CD14-positive monocyte (primary cell): ENCODE measurements at regions not wholly inside any gene's neighbourhood (a gene's known extent, or its start where the extent isn't known, plus 50 kb on each side); places are given as distances from the start of the nearest gene placed in this dataset.

ENCODE experiments used
- DNase-seq, 3 donors: peaks; one replicate each; pipeline ENCODE4 v3.0.0-alpha.2; 2011 to 2022
- H2AFZ ChIP-seq: 2 replicates; pipeline ENCODE4 v1.6.0; 2012; ENCODE audit warnings: mild to moderate bottlenecking, low read depth, low read length, inconsistent platforms; ENCODE audit not compliant: insufficient read depth, poor library complexity, severe bottlenecking
- H3K27ac ChIP-seq, 2 donors: 1 replicate in 1 of 2; 2 replicates in 1 of 2; pipeline ENCODE4 v1.5.1; 2012 to 2013; ENCODE audit warnings: low read length in 2 of 2, control low read depth in 1 of 2, inconsistent platforms in 1 of 2, low read depth in 1 of 2, mild to moderate bottlenecking in 1 of 2
- H3K27me3 ChIP-seq, 2 donors: one replicate each; pipeline versions ENCODE4 v1.6.0 to v1.6.1; 2011 to 2013; ENCODE audit warnings: low read length in 2 of 2; ENCODE audit not compliant: control insufficient read depth in 2 of 2, insufficient read depth in 2 of 2
- H3K36me3 ChIP-seq, 2 donors: replicated peaks in 1 of 2; 1 replicate in 1 of 2; 2 replicates in 1 of 2; pipeline versions ENCODE4 v1.5.1 to v1.6.1; 2012 to 2013; ENCODE audit warnings: low read length in 2 of 2, control low read depth in 1 of 2, inconsistent platforms in 1 of 2, mild to moderate bottlenecking in 1 of 2; ENCODE audit not compliant: insufficient read depth in 2 of 2, control insufficient read depth in 1 of 2
- H3K4me1 ChIP-seq, 2 donors: 1 replicate in 1 of 2; 2 replicates in 1 of 2; pipeline versions ENCODE4 v1.5.1 to v1.6.1; 2012 to 2013; ENCODE audit warnings: low read length in 2 of 2, control low read depth in 1 of 2, inconsistent platforms in 1 of 2, mild to moderate bottlenecking in 1 of 2, moderate library complexity in 1 of 2; ENCODE audit not compliant: insufficient read depth in 2 of 2, control insufficient read depth in 1 of 2
- H3K4me2 ChIP-seq: replicated peaks from 2 replicates; pipeline ENCODE3; 2012; ENCODE audit warnings: low read length, moderate library complexity, mild to moderate bottlenecking; ENCODE audit not compliant: poor library complexity, severe bottlenecking; ENCODE audit errors: extremely low read depth
- H3K4me3 ChIP-seq, 3 experiments: fragments of 200-600 bp in 1 of 3; sonication (generic) in 1 of 3; replicated peaks in 1 of 3; 1 replicate in 2 of 3; 2 replicates in 1 of 3; pipeline ENCODE4 v1.5.1; 2011 to 2013; ENCODE audit warnings: low read length in 3 of 3, mild to moderate bottlenecking in 3 of 3, control low read depth in 2 of 3, low read depth in 2 of 3, inconsistent platforms in 1 of 3, moderate library complexity in 1 of 3
- H3K79me2 ChIP-seq: 2 replicates; pipeline ENCODE4 v1.6.0; 2012; ENCODE audit warnings: mild to moderate bottlenecking, control low read depth, inconsistent platforms, low read length, moderate library complexity; ENCODE audit not compliant: insufficient read depth
- H3K9ac ChIP-seq: 2 replicates; pipeline ENCODE4 v1.6.0; 2017; ENCODE audit warnings: low read length, mild to moderate bottlenecking; ENCODE audit not compliant: insufficient read depth, poor library complexity, severe bottlenecking
- H3K9me3 ChIP-seq, 2 donors: replicated peaks in 1 of 2; 1 replicate in 1 of 2; 2 replicates in 1 of 2; pipeline versions ENCODE4 v1.5.1 to v1.6.1; 2012 to 2013; ENCODE audit warnings: low read length in 2 of 2, control low read depth in 1 of 2; ENCODE audit not compliant: control insufficient read depth in 1 of 2, insufficient read depth in 1 of 2
- H4K20me1 ChIP-seq: 2 replicates; pipeline ENCODE4 v1.6.0; 2012; ENCODE audit warnings: mild to moderate bottlenecking, low read length, control low read depth, moderate library complexity; ENCODE audit not compliant: insufficient read depth
- H3K27ac Mint-ChIP-seq, 7 donors: one replicate each; pipeline ENCODE4 v1.8.0; 2020; ENCODE audit warnings: mild to moderate bottlenecking in 7 of 7, mixed read lengths in 7 of 7, moderate library complexity in 6 of 7, inconsistent platforms in 2 of 7
- H3K27me3 Mint-ChIP-seq, 3 donors: one replicate each; pipeline ENCODE4 v1.8.0; 2021 to 2022; ENCODE audit warnings: low read depth in 3 of 3, mild to moderate bottlenecking in 3 of 3, mixed read lengths in 3 of 3, moderate library complexity in 3 of 3, inconsistent platforms in 1 of 3
- H3K36me3 Mint-ChIP-seq, 2 donors: one replicate each; pipeline ENCODE4 v1.8.0; 2020; ENCODE audit warnings: mixed read lengths in 2 of 2, inconsistent platforms in 1 of 2, mild to moderate bottlenecking in 1 of 2
- H3K4me1 Mint-ChIP-seq: one replicate; pipeline ENCODE4 v1.8.0; 2020; ENCODE audit warnings: mild to moderate bottlenecking, mixed read lengths
- H3K4me3 Mint-ChIP-seq, 2 donors: one replicate each; pipeline ENCODE4 v1.8.0; 2020; ENCODE audit warnings: mild to moderate bottlenecking in 2 of 2, mixed read lengths in 2 of 2, moderate library complexity in 1 of 2
- H3K9me3 Mint-ChIP-seq, 7 donors: one replicate each; pipeline ENCODE4 v1.8.0; 2020 to 2022; ENCODE audit warnings: mixed read lengths in 7 of 7, mild to moderate bottlenecking in 6 of 7, moderate library complexity in 6 of 7, inconsistent platforms in 2 of 7
- WGBS: methylation state at CpG from one replicate; pipeline ENCODE4 v1.1.5; 2013; ENCODE audit warnings: missing lambda C conversion rate; ENCODE audit not compliant: insufficient coverage; 5-methylcytosine and 5-hydroxymethylcytosine counted together
- intact Hi-C, 2 donors: fragments of 100-400 bp; cut with micrococcal nuclease; formaldehyde crosslinking; loops; one replicate each; pipeline versions ENCODE4 v1.15.0 to v1.15.1; 2023
- TF ChIP-seq, protein P1 (sequence below): fragments of 200-600 bp; IDR thresholded peaks from one replicate; pipeline ENCODE4 v1.8.0; 2022; ENCODE audit warnings: antibody characterized with exemption, mild to moderate bottlenecking

DNA sequence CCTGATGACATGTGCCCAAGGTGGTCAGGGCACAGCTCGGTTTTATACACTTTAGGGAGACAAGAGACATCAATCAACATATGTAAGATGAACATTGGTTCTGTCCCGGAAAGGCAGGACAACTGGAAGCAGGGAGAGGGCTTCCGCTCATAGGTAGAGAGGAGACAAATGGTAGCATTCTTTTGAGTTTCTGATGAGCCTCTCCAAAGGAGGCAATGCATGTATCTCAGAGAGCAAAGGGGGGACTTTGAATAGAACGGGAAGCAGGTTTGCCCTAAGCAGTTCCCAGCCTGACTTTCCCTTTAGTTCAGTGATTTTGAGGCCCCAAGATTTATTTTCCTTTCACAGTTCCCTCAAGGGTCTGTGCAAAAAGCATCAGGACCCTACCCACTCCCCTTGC, 172.4 kb upstream of the TNRC6C start:
- intact Hi-C loops, result no loop called here

DNA sequence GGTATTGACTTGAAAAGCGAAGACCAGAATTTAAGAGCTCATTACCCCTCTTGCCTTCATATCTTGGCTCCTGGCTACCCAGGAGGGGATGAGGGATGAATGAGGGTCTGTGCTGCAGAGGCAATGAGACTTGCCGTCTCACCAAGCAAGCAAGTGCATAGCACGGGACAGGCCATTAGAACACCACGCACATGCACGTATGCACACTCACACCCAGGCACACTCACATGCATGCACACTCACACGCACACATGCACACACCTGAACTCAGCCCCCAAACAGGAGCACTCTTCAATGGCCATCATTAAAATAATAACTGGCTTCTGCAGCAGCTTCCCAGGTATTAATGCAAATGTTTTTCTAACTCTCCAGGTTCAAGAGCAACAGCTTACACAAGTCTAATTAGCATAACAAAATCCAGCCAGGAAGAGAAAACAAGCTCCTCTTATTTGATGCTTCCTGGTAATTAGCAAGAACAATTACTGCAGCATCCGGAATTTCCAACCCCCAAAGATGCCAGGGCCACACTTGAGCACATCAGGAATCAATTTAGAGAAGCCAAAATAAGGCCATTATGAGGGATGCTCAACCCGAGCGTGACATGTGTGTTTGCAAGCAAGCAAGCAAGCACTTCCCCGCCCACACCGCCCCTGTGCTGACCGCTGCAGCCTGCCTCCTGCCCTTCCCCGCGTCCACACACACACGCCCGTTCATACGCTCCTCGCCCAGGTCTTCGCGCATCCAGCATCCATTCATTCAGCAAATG, 171.6 kb upstream of the TNRC6C start:
- Histone ChIP-seq H3K27me3 (no peaks in the 10 kb centered on the region), H3K9me3 (no peaks in the 10 kb centered on the region), H3K4me2 (no peak overlapping the region), H3K4me3 (no peak overlapping the region), H3K4me1 (no peaks in the 10 kb centered on the region), H3K9ac (no peak overlapping the region), H2AFZ (no peak overlapping the region), H3K36me3 (no peaks in the 10 kb centered on the region), H4K20me1 (no peaks in the 10 kb centered on the region), H3K27ac (no peak overlapping the region), H3K79me2 (no peaks in the 10 kb centered on the region)
- Mint-ChIP-seq H3K4me3 (no peak overlapping the region), H3K9me3 (no peaks in the 10 kb centered on the region), H3K27ac (no peak overlapping the region), H3K27me3 (peaks cover 13 to 28% (median 20%) of the 10 kb centered on the region in 3 donors), H3K36me3 (no peaks in the 10 kb centered on the region), H3K4me1 (no peaks in the 10 kb centered on the region)
- 96% methylated on average over 13 of the region's 20 CpGs for WGBS
- TF ChIP-seq, protein P1, sequence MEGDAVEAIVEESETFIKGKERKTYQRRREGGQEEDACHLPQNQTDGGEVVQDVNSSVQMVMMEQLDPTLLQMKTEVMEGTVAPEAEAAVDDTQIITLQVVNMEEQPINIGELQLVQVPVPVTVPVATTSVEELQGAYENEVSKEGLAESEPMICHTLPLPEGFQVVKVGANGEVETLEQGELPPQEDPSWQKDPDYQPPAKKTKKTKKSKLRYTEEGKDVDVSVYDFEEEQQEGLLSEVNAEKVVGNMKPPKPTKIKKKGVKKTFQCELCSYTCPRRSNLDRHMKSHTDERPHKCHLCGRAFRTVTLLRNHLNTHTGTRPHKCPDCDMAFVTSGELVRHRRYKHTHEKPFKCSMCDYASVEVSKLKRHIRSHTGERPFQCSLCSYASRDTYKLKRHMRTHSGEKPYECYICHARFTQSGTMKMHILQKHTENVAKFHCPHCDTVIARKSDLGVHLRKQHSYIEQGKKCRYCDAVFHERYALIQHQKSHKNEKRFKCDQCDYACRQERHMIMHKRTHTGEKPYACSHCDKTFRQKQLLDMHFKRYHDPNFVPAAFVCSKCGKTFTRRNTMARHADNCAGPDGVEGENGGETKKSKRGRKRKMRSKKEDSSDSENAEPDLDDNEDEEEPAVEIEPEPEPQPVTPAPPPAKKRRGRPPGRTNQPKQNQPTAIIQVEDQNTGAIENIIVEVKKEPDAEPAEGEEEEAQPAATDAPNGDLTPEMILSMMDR, result no peak
- intact Hi-C loops, result no loop called here
- DNase-seq, result no peak

More for the DNA sequence above, 172.4 kb upstream of the TNRC6C start:
- Mint-ChIP-seq H3K9me3 (no peaks in the 10 kb centered on the region), H3K27ac (no peak overlapping the region), H3K27me3 (peaks cover 10 to 23% (median 19%) of the 10 kb centered on the region in 3 donors), H3K4me1 (no peaks in the 10 kb centered on the region), H3K36me3 (no peaks in the 10 kb centered on the region), H3K4me3 (no peak overlapping the region)
- H3K79me2 ChIP-seq, result no peaks in the 10 kb centered on the region
- no peak overlapping the region for H3K4me3 ChIP-seq
- no peak overlapping the region for H3K27ac ChIP-seq
- H3K4me2 ChIP-seq, result no peak overlapping the region
- 100% methylated on average over 1 of the region's 4 CpGs for WGBS
- H3K9me3 ChIP-seq, result no peaks in the 10 kb centered on the region
- DNase-seq, result no peak
- H3K36me3 ChIP-seq, result no peaks in the 10 kb centered on the region
- no peak overlapping the region for H2AFZ ChIP-seq
- TF ChIP-seq, protein P1, result no peak
- H3K9ac ChIP-seq, result no peak overlapping the region
- no peaks in the 10 kb centered on the region for H3K4me1 ChIP-seq
- H3K27me3 ChIP-seq, result no peaks in the 10 kb centered on the region
- H4K20me1 ChIP-seq, result no peaks in the 10 kb centered on the region
